CD1c-positive myeloid dendritic cell (primary cell): ENCODE measurements at regions not wholly inside any gene's neighbourhood (a gene's known extent, or its start where the extent isn't known, plus 50 kb on each side); places are given as distances from the start of the nearest gene placed in this dataset.
"Not testable (repeated sequence)": the region's sequence is repeated elsewhere in the genome, so short reads cannot be mapped to it uniquely, and the experiment has no call there.

Experiments
- DNase-seq: peaks from one replicate; pipeline ENCODE4 v3.0.0-alpha.2; 2016; ENCODE audit errors: extremely low spot score

DNA sequence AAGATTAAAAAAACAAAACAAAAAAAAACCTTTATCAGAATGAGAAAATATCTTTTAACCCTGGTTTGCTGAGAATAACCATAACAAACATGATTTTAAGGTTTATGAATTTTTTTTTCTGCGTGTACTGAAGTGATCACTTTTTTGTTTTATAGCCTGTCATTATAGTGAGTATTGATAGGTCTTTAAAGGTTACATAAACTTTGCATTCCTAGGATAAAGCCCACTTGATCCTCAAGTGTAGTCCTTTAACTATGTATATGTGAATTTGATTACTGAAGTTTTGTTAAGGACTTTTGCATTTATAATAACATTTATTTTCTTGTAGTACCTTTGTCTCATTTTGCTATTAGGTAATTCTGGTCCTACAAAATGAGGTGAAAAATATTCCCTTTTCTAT, 709.8 kb upstream of the PCDH20 start:
- no peak for DNase-seq

DNA sequence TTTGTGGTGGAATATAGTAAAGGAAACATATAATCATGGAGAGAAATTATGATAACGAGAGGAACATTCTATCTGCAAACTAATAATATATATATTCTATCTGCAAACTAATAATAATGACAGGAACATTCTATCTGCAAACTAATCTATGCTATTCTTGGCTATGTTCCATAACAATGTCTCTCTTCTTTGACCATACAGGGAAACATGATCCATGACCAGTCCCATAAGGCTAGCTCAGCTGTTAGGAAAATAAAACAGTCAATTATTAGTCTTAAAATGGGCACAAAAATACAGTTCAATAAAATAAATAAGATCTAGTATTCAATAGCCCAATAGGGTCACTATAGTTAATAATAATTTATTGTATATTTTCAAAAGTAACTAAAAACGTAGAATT, 707.8 kb upstream of the PCDH20 start:
- DNase-seq, result no peak

DNA sequence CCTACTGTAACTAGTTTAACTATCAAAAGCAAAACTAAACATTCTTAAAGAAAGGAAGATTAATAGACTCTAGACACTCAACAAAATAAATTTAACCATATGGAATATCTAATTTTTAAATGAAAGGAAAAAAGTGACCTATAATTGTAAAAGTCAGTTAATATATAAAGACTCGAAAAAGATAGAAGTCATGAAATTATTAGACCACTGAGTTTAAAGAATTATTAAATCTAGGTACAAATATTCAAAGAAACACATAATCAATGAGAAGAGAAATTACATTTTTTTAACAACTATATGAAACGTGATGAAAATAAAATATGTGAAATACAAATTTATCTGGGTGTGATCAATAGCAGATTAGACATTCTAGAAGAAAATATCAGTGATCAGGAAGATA, 706.8 kb upstream of the PCDH20 start:
- DNase-seq, result no peak

DNA sequence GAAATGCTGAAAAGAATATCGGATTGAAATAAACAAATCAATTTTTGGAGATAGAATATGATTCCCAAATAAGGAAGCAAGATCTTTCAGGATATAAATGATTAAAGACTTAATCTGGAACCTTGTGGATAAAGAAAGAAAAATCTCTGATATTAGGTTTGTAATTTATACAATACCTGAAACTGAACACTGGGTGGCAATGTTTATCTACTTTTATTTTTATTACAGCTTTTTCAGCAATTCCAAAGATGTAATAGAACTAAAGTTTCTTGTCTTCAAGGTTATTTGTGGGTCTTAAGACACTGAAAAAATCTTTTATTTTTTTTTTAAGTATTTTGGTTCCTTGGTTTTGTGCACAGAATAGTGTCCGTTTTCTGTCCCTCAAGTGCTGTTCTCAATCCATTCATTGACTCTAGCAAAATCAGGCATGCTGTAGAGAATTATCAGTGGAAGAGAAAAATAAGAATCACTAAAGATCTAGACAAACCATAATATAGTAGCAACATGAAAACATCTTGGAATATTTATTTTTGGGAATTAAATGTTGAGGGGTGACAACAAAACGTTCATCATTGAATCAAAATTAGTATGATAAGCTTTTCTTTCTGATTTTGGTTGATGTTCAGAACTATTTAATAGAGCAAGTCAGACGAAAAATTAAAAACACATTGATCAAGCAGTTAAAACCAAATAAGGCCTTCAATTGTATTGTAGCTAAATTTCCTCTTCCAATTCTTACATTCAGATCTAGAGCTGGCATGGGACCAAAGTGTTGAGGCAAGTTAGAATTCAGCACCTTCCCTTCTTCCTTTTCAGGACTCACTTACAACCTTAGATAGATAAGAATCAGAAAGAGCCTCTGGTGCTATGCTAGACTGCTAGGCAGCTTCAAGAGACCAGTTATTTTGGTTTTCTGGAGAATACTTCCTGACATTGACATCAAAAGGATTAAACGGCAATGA, 704.4 kb upstream of the PCDH20 start:
- DNase-seq, result no peak

DNA sequence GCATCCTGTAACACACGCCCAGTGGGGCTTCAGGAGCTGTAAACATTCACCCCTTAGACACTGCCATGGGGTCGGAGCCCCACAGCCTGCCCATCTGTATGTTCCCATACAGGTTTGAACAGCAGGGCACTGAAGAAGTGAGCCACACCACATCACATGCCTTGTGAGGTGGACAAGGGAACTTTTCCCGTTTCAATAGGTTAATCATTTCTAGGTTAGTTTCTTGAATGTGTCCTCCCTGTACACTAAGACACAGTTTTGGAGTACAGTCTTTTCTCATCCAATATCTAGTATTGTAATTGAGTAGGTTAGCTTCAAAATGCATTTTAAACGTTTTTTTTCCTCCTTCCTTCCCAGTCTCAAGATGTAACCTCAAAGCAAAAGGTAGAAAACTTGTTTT, 700.2 kb upstream of the PCDH20 start:
- DNase-seq, result no peak

DNA sequence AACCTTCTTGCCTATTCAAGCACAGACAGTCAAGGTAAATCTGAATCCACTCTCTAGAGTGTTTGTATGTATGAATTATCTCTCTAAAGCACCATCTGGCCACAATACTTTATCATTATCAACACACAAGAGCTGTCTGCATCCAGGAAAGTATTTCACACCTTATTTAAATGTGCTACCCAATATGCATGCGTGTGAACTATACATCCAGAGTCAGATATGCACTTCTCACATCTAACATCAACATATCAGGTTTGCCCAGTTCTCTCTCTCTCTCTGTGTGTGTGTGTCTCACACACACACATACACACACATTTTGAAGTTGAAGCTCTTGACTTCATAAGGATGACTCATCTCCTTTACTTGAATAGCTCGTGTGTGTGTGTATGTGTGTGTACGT, 697.5 kb upstream of the PCDH20 start:
- DNase-seq, result no peak

DNA sequence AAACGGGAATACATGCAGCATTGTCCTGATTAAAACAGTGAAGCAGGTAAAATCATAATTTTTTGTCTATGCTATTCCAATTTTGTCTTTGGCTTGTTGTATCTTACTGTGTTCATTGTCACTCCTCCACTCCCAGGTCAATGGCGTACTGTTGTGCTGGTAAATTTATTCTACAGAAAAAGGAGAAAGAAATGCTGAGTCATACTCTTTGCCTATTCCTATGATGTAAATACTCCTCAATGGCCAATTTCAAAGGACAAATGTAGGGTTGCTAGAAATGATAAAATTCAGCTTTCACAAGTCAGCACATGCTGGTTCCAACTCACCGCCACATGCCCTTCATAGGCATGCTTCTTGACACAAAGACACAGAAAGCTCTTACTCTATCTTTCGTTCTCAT, 694.4 kb upstream of the PCDH20 start:
- DNase-seq, result no peak

DNA sequence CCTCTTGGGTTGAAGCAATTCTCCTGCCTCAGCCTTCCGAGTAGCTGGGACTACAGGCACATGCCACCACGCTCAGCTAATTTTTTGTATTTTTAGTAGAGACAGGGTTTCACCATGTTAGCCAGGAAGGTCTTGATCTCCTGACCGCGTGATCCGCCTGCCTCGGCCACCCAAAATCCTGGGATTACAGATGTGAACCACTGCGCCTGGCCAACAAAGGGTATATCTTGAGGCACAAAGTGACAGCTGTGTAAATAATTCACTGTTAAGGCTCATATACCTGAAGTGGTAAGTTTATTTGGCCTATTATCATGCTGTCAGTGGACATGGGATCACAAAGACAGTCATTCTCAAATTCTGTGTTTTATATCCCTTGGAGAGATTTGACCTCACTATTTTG, 688.5 kb upstream of the PCDH20 start:
- DNase-seq, result not testable (repeated sequence)

DNA sequence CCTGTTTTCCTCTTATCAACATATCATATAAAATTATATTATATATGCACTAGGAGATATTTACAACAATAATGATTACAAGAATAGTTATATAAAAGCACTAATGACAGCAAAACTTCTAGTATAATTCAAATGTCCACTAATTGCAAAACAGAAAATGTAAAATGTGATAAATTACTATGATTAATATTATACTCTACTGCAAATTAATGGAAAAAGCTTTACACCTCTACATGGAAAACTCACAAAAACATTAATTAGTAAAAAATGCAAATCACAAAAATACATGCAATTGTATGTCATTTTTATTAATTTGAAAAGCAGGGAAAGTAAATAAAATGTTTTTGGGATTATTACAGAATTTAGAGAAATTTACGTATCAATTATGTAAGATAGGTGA, 681.0 kb upstream of the PCDH20 start:
- no peak for DNase-seq

DNA sequence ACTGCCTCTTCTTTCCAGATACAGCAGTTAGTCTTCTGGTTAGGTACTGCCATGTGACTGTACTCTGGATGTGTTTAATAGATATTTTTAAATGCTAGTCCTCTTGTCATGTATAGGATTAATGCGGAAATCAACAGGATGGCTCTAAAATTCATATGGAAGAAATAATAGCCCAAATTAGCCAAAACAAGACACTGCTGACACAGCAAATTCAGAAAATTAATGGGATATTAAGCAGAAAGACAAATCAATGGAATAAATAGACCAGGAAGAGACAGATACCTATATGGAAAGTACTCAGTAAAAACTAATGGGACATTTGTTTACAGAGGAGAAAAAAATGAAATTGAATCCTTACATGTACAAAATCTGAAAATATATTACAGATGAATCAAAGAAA, 679.3 kb upstream of the PCDH20 start:
- DNase-seq, result no peak

DNA sequence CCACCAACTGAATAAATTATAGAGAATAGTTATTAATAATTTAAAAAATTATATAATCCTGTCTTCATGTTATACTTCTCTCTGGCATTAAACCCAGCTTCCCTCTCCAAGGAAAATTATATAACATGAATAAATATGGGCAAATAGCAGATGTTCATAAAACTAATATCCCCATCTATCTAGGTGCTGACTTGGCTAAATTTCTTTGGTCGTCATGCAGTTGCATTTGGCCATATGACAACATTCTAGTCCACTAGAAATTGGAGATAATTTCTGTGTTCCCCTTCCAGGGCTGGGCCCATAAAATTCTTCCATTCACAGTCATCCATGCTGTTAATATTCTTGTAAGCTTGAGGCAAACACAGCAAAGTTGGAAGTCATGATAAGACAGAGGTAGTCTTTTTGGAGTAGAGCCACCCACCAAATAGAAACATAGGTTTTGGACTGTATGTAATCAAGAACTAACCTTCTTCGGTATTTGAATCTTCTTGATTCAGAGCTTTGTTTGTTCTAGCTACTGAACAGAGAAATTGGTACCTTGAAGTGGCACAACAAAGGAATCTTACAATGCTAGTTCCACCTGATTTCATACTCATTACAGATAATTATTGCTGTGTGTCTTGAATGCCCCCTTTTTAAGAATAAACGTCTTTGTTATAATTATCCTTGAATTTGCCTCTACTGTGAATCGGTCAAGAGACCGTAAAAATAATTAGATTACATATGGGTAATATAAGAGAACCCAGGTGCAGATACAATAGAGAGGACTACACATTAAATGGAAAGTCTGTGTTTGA, 678.5 kb upstream of the PCDH20 start:
- no peak for DNase-seq

DNA sequence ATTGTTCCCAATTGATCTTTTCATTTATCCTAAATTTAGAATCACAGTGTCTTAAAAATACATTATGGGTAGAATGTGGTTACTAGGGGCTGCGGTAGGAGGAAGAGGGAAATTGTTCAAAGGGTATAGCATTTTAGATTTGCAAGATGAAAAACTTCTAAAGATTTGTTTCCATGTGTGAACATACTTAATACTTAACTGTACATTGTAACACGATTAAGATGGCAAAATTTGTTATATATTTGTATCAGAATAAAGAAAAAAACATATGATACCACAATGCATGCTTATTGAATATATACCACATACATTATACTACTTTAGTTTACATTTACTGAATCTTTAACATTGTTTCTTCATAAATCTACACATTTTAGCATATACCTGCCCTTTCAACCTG, 677.3 kb upstream of the PCDH20 start:
- no peak for DNase-seq

DNA sequence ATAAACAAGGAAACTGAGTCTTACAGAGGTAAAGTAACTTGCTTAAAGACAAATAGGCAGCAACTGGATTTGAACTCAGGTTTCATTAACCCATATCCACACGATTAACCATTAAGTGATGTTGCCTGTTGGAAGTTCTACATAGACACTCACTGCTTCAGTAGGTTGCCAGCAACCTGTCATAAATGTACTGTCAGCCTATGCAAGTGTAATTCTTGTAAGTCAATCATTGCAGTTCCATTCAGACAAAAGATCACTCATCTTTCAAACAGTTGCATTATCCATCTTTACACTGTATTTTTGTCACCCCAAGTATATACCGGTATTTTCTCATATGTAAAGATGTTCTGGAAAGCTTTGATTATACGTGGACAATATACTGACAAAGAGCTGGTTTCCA, 676.9 kb upstream of the PCDH20 start:
- DNase-seq, result no peak

DNA sequence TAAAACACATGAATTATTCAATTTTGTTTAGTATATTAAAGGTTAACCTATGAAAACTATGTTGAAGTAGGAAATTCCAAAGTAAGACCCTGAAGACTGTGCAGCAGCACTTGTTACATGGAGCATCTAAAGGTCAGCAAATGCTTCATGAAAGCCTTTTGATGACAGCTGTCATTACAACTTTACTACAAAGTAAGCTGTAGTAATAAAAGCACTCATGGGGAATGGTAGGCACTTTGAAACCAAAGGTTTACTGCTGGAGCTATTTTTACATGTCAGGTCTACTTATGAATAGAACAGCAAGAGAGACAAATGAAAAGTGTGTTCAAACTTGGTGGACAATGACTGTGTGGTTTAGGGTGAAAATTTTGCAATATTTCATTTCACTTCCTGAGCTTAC, 672.5 kb upstream of the PCDH20 start:
- no peak for DNase-seq

DNA sequence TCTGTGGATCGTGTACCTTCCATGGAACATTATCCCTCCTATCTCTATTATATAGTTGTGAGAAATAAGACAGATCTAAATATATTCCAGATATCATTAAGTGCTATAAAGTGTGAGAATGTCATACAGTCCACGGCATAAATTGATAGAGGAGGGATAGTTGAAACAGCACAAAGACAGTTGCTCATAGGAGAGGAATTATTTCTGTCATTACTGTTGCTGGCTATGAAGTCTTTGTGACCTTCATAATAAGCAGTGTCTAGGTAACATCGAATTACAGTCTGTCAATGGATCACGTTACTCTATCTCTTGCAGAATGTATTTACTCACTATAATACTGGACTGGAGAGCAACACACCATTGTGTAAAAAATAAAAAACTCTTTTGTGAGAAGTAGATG, 671.5 kb upstream of the PCDH20 start:
- DNase-seq, result no peak

DNA sequence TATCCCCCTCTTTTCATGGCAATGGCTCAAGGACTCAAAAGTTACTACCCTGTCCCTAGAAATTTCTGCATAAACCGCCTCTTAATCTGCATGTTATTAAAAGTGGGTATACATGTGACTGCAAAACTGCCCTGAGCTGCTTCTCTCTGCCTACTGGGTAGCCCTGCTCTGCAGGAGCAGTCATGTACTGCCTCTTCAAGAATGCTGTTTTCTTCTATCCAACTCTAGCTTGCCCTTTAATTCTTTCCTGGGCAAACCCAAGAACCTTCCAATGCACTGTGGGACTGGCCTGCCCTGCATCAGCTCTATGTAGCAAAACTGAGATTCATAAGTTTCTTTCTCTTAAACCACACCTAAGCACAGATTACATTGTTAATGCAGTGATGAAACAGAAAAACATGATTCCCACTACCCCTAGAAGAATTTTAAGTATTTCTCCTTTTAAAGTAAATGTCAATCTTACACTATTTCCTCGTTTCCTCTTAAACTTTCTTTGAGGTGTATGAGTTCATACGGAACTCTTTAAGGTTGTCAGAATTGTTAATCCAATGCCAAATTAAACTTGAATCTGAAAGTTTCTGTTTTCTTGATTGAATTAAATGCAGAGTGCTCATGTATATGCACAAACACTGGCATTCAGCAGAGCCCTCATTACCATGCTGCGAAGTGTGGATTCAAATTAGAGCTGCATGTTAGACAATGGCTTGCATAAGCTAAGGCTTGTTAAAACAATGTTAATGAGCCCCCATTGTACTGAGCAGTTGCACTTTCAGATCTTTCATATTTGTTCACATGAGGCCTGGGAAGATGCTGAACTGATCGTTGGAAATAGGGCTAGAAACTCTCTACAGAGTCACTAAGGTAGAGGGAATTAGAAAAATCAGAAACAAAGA, 669.9 kb upstream of the PCDH20 start:
- no peak for DNase-seq

DNA sequence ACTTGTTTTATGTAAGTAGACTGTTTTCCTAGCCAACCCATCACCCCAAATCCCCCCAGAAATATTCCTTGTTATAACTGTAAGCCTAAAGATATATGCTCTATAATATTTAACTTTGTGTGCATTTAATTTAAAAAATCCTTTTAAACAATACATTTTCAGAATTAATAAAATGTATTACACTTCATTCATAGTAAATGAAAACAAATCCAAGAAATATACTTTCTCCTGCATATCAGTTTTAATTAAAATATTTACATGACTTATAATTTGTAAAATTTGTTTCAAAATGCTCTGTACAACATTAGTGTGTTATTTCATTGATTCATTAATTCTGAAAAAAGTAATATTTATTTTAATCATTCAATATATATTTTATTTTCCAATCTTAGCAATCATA, 669.1 kb upstream of the PCDH20 start:
- DNase-seq, result no peak

DNA sequence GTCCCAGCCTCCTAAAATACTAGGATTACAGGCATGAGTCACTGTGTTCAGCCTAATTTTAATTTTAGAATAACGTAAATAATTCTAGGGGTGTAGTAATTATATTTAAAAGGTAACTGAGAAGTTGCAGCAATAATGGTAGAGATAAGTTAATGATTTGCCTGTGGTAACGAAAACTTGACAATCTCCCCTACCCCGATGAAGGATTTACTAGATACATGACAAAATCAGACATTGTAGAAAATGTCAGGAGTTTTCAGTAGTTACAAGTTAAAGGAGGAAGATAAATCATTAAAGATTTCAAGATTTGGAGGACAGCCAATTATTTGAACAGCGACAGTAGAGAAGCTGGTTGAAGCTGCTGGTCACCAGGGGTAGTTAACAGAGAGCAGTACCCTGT, 652.2 kb upstream of the PCDH20 start:
- no peak for DNase-seq

DNA sequence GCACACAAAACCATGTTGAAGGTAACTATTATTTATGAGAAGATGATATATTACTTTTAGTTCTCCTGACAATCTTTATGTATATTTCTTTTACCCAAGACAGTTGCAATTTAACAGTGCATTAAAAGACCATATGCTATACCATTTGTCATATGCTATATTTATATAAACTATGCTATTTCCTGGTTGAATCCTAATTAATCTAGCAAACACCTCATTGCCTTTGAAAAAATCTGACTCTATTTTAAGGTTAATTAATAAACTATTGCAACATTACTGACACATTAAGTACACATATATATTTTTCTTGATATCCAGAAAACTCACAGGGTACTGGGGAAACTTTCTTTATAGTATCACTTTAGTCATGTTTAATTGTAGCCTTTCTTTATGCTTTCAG, 649.4 kb upstream of the PCDH20 start:
- DNase-seq, result no peak

DNA sequence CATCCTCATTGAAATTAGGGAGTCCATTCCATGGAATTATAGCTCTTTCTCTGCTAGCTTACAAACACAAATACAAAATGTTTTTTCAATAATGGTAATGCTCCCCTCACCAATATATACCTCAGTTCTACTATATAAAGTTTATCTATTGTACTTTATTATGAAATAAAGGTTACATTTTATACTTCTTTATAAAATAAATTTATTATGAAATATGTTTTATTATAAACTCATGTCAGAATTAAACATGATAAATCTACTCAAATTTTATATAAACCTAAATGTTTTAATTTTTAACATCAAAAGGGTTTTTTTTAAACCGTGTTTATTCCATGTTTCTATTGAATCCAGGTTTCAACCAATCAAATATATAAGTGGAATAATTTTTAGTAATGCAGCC, 646.1 kb upstream of the PCDH20 start:
- DNase-seq, result no peak

DNA sequence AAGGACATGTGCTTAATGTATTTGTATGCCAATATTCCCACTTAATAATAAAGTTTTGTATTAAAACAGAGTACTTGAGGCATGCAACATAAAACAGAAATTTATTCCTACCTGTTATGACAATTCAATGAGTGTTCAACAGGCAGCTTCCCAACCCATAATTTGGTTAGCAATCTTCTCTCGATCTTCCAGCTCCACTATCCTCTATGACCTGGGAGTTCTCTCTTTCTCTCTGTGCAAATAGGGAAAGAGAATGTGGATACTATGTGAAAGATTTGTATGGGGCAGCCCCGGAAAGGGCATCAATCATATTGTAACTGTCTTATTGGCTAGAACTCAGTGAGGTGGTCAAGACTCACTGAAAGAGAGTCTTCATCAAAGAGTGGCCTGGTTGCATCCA, 644.9 kb upstream of the PCDH20 start:
- no peak for DNase-seq

DNA sequence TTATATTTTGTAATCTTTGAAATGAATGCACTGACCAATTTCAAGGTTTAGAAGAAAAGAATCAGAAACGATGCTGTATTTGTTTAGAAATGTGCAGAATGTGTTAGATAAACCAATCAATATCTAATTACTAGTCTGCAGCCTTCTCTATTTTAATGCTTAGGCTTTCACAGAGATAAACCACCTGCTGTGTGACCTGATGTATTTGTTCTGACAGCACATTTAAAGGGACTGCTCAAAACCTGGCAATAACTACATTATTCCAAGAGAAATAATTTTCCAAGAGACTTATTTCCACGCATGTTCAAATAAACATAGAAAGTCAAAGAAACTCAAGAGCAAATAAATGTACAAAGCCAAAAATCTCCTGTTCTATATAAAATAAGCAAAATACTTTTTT, 641.6 kb upstream of the PCDH20 start:
- no peak for DNase-seq
